ENCODE measurements at regions not wholly inside any gene's neighbourhood (a gene's known extent, or its start where the extent isn't known, plus 50 kb on each side); places are given as distances from the start of the nearest gene placed in this dataset.
A peak's percentile ranks its signal among the peaks of the same experiment; 100 is the strongest.

DNA sequence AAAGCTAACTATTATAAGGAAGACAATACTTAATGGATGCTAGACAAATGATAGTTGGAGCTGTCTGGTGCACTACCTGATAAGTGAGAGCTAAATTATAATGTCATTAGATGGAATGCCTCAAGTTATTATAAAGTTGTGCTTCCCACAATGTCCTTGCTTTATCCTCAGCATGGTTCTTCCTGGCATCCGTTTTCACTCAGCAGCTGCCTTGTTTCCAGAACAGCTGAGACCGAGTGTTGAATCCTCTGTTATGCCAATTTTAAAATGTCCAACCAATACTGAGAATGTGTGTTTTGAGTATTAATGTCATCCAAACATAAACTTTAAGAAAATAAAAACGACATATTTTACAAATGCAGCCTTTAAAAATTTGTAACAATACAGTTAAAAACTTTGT lies 286.7 kb upstream of the SOX2 start:
- H3K4me3 ChIP-seq (ENCODE audit: low read length): no peak overlapping the region
- H3K36me3 ChIP-seq (ENCODE audit: control insufficient read depth, low read depth, low read length): no peaks in the 10 kb centered on the region
- peaks cover 8% of the 10 kb centered on the region for H3K4me1 ChIP-seq (ENCODE audit: control insufficient read depth, low read depth, low read length)
- H3K9ac ChIP-seq (ENCODE audit: low read length): no peak overlapping the region
- H3K27me3 ChIP-seq (ENCODE audit: control insufficient read depth, insufficient read depth, low read length): no peaks in the 10 kb centered on the region
- no peaks in the 10 kb centered on the region for H3K9me3 ChIP-seq (ENCODE audit: control insufficient read depth, low read depth, low read length)
- no peak overlapping the region for H3K27ac ChIP-seq (ENCODE audit: low read length)

DNA sequence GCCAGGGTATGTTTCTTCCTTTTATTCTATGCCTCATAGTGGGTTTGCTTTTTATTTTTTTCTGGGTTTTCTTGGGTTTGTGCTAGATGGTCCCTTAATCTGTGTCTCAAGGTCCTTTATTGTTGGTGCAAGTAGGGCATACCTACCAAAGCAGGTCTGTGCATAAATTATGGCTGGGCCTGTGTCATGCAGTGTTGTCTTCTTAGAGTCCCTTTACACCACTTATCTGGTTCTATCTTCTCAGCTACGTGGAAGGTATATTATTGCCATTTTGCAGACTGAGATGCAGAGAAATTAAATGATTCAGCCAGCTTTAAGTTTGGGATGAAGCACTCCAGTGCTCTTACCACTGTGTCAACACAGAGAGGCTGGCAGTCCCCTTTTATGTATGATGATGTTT lies 293.5 kb upstream of the SOX2 start:
- Histone ChIP-seq H3K9me3 (ENCODE audit: control insufficient read depth, low read depth, low read length) (no peaks in the 10 kb centered on the region), H3K27ac (ENCODE audit: low read length) (peak overlapping the region; percentile 24), H3K27me3 (ENCODE audit: control insufficient read depth, insufficient read depth, low read length) (no peaks in the 10 kb centered on the region), H3K9ac (ENCODE audit: low read length) (no peak overlapping the region), H3K4me3 (ENCODE audit: low read length) (no peak overlapping the region), H3K36me3 (ENCODE audit: control insufficient read depth, low read depth, low read length) (no peaks in the 10 kb centered on the region), H3K4me1 (ENCODE audit: control insufficient read depth, low read depth, low read length) (peaks cover 20% of the 10 kb centered on the region)

DNA sequence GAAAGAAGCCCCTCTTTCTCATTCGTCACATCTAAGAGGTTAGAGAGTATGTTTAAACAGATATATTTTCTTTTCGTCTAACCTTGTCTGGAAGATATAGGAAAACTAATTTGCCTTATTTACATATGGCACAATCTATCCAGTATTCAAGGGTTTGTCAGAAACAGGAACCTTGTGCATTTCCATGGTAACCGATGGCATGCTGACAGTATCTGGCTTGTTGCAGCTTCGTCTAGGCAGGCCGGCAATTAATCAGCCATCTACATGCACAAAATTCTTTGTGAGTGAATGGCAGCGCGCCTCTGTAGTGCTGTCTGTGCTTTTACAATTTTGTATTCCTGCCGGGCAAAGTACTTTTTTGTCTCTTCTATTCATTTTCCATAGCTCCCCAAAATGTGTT lies 294.0 kb upstream of the SOX2 start:
- H3K4me3 ChIP-seq (ENCODE audit: low read length): no peak overlapping the region
- H3K36me3 ChIP-seq (ENCODE audit: control insufficient read depth, low read depth, low read length): no peaks in the 10 kb centered on the region
- H3K9ac ChIP-seq (ENCODE audit: low read length): no peak overlapping the region
- no peaks in the 10 kb centered on the region for H3K9me3 ChIP-seq (ENCODE audit: control insufficient read depth, low read depth, low read length)
- H3K4me1 ChIP-seq (ENCODE audit: control insufficient read depth, low read depth, low read length): peaks cover 20% of the 10 kb centered on the region
- H3K27ac ChIP-seq (ENCODE audit: low read length): no peak overlapping the region
- H3K27me3 ChIP-seq (ENCODE audit: control insufficient read depth, insufficient read depth, low read length): no peaks in the 10 kb centered on the region

DNA sequence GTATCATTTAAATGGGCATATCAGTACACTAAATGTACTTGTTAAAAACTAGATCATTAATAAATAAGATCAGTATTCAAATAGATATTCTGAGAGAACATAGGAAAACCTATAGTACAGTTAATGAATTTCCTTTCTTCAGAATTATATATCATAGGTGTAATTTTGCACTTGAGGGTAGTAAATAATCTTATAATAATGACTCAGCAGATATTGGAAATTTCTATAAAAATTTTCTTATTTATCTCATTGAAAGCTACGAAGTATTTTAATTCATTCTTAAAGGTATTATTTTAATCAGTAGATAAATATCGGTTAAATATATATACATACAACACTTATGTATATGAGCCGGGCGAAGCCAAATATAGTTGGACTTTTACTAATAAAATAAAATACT lies 300.9 kb upstream of the SOX2 start:
- H3K4me3 ChIP-seq (ENCODE audit: low read length): no peak overlapping the region
- no peak overlapping the region for H3K9ac ChIP-seq (ENCODE audit: low read length)
- no peaks in the 10 kb centered on the region for H3K9me3 ChIP-seq (ENCODE audit: control insufficient read depth, low read depth, low read length)
- H3K27ac ChIP-seq (ENCODE audit: low read length): no peak overlapping the region
- H3K27me3 ChIP-seq (ENCODE audit: control insufficient read depth, insufficient read depth, low read length): no peaks in the 10 kb centered on the region
- no peaks in the 10 kb centered on the region for H3K36me3 ChIP-seq (ENCODE audit: control insufficient read depth, low read depth, low read length)
- H3K4me1 ChIP-seq (ENCODE audit: control insufficient read depth, low read depth, low read length): peaks cover 3% of the 10 kb centered on the region

DNA sequence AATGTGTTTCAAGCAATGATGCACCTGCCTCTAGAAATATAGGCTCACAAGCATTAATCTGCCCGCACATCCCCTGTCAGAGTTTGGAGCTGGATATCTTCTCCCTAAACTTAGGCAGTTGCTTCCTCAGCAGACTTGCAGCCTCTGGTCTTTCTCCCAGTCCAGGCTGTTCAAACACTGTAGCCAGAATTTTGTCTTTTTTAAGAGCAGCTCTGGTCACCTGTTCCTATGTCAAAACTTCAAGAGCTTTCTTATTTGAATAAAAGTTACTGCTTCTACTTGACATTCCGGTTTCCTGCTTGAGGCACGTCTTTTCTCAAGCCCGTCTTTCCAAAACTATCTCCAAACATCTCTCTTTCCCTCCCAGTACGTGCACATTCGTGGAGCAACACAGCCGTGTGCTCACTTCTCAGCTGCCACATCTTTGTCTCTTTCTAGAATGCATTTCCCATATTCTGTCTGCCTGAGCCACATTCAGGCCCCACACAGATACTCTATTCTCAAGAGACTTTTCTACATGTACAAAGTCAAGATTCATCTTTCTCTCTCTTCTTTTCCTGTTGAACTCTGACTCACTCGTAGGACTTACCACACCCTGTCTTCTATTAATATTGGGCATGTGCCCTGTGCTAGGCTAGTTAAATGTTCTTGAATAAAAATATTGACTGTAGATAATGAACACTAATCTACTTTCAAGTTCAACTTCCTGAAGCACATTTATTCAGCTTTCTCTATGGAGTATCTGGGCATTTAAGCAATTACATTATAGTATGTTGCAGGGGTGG lies 307.7 kb upstream of the SOX2 start:
- no peaks in the 10 kb centered on the region for H3K4me1 ChIP-seq (ENCODE audit: control insufficient read depth, low read depth, low read length)
- no peaks in the 10 kb centered on the region for H3K9me3 ChIP-seq (ENCODE audit: control insufficient read depth, low read depth, low read length)
- no peak overlapping the region for H3K27ac ChIP-seq (ENCODE audit: low read length)
- no peaks in the 10 kb centered on the region for H3K36me3 ChIP-seq (ENCODE audit: control insufficient read depth, low read depth, low read length)
- H3K4me3 ChIP-seq (ENCODE audit: low read length): no peak overlapping the region
- H3K27me3 ChIP-seq (ENCODE audit: control insufficient read depth, insufficient read depth, low read length): no peaks in the 10 kb centered on the region
- no peak overlapping the region for H3K9ac ChIP-seq (ENCODE audit: low read length)

DNA sequence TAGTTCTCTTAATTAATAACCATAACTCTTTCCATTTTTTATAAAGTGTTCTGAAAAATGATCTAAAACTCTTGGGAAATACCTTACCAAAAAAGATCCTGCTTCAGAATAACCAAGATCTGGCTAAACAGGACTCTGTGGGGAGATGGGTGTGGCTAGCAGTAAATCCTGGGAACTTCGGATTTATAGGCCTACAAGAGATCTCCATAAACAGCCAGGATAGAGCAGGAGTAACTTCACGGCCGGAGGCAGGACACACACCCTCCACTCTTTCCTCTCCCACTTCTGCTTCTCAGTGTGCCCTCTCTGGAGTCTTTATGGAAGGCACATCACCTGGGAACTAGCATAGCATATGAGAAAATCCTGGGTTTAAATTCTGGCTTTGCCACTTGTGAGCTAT lies 309.4 kb upstream of the SOX2 start:
- Histone ChIP-seq H3K9ac (ENCODE audit: low read length) (no peak overlapping the region), H3K27me3 (ENCODE audit: control insufficient read depth, insufficient read depth, low read length) (no peaks in the 10 kb centered on the region), H3K4me3 (ENCODE audit: low read length) (no peak overlapping the region), H3K36me3 (ENCODE audit: control insufficient read depth, low read depth, low read length) (no peaks in the 10 kb centered on the region), H3K9me3 (ENCODE audit: control insufficient read depth, low read depth, low read length) (no peaks in the 10 kb centered on the region), H3K4me1 (ENCODE audit: control insufficient read depth, low read depth, low read length) (no peaks in the 10 kb centered on the region), H3K27ac (ENCODE audit: low read length) (no peak overlapping the region)

DNA sequence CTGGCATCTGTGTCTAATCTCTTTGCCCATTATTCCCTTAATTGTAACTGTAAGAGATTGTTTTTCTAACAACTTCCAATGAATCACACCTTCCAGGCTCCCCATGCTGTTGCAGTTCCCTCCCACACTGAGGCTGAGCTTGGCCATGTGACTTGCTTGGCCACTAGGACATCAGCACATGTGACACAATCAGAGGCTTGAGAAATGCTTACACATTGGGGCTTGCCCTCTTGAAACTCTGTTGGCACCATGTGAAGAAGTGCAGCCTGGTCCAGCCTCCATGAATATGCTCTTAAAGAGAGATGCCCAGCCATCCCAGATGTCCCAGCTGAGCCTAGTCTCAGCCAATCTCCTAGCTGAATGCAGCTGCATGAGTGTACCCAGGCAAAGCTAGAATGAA lies 326.8 kb upstream of the SOX2 start:
- no peaks in the 10 kb centered on the region for H3K9me3 ChIP-seq (ENCODE audit: control insufficient read depth, low read depth, low read length)
- no peaks in the 10 kb centered on the region for H3K27me3 ChIP-seq (ENCODE audit: control insufficient read depth, insufficient read depth, low read length)
- peaks cover 18% of the 10 kb centered on the region for H3K4me1 ChIP-seq (ENCODE audit: control insufficient read depth, low read depth, low read length)
- no peaks in the 10 kb centered on the region for H3K36me3 ChIP-seq (ENCODE audit: control insufficient read depth, low read depth, low read length)
- H3K9ac ChIP-seq (ENCODE audit: low read length): no peak overlapping the region
- H3K4me3 ChIP-seq (ENCODE audit: low read length): no peak overlapping the region
- H3K27ac ChIP-seq (ENCODE audit: low read length): no peak overlapping the region

DNA sequence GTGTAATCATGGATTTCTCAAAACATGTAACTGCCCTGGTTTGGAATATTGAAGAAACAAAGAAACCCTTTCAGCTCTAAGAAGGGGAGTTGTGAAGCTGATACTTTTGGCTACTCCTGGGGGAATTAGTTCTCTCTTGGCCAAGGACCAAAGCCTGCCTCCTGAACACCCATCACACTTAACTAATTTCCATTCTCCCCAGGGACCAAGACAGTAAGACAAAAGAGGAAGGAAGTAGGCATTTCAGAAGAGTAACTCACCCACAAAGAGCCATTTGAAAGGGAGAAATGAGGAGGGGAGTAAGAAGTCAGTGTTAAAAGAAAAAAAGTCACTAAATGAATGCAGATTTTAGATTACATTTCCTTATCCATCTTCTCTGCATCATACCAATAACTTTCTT lies 328.0 kb upstream of the SOX2 start:
- H3K27ac ChIP-seq (ENCODE audit: low read length): no peak overlapping the region
- no peak overlapping the region for H3K9ac ChIP-seq (ENCODE audit: low read length)
- no peaks in the 10 kb centered on the region for H3K27me3 ChIP-seq (ENCODE audit: control insufficient read depth, insufficient read depth, low read length)
- no peaks in the 10 kb centered on the region for H3K36me3 ChIP-seq (ENCODE audit: control insufficient read depth, low read depth, low read length)
- peaks cover 18% of the 10 kb centered on the region for H3K4me1 ChIP-seq (ENCODE audit: control insufficient read depth, low read depth, low read length)
- no peaks in the 10 kb centered on the region for H3K9me3 ChIP-seq (ENCODE audit: control insufficient read depth, low read depth, low read length)
- peak overlapping the region; percentile 26 for H3K4me3 ChIP-seq (ENCODE audit: low read length)

DNA sequence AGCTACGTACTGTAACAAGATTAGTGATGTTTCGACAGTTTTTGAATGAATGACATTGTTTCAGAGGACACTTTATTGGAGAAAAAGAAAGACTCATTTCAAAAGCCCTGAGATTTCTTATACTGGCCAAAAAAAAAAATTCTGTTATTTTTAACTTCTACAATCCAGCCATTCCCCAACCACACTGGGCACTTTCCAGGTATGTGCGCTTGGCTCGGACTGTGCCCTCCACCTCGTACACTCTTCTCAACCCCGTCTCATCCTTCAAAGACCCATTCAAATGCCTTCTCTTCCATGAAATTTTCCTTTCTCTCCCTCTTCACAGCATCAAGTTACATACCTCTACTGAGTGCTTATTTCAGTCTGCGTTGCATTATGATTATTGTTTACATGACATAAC lies 328.5 kb upstream of the SOX2 start:
- H3K27me3 ChIP-seq (ENCODE audit: control insufficient read depth, insufficient read depth, low read length): no peaks in the 10 kb centered on the region
- H3K27ac ChIP-seq (ENCODE audit: low read length): no peak overlapping the region
- peaks cover 18% of the 10 kb centered on the region for H3K4me1 ChIP-seq (ENCODE audit: control insufficient read depth, low read depth, low read length)
- no peak overlapping the region for H3K9ac ChIP-seq (ENCODE audit: low read length)
- H3K36me3 ChIP-seq (ENCODE audit: control insufficient read depth, low read depth, low read length): no peaks in the 10 kb centered on the region
- H3K9me3 ChIP-seq (ENCODE audit: control insufficient read depth, low read depth, low read length): no peaks in the 10 kb centered on the region
- peak overlapping the region; percentile 26 for H3K4me3 ChIP-seq (ENCODE audit: low read length)

DNA sequence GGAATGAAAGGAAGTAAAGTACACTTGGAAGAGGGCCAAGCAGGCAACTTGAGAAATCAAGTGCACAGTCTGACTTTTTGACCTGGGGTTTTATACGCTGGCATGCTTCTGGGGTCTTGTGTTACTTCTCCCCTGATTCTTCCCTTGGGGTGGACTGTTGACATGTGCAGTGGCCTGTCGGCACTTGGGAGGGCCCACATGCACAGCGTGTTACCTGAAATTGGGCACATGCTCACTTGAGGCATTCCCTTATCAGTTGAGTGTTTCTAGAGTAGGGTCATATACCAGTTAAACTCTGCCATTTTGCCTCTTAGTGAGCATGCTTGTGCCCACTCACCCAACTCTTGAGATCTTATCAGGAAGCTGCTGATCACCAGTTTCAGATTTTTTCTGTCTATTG lies 329.1 kb upstream of the SOX2 start:
- Histone ChIP-seq H3K36me3 (ENCODE audit: control insufficient read depth, low read depth, low read length) (no peaks in the 10 kb centered on the region), H3K9me3 (ENCODE audit: control insufficient read depth, low read depth, low read length) (no peaks in the 10 kb centered on the region), H3K27ac (ENCODE audit: low read length) (no peak overlapping the region), H3K9ac (ENCODE audit: low read length) (no peak overlapping the region), H3K4me3 (ENCODE audit: low read length) (no peak overlapping the region), H3K27me3 (ENCODE audit: control insufficient read depth, insufficient read depth, low read length) (no peaks in the 10 kb centered on the region), H3K4me1 (ENCODE audit: control insufficient read depth, low read depth, low read length) (peaks cover 18% of the 10 kb centered on the region)

DNA sequence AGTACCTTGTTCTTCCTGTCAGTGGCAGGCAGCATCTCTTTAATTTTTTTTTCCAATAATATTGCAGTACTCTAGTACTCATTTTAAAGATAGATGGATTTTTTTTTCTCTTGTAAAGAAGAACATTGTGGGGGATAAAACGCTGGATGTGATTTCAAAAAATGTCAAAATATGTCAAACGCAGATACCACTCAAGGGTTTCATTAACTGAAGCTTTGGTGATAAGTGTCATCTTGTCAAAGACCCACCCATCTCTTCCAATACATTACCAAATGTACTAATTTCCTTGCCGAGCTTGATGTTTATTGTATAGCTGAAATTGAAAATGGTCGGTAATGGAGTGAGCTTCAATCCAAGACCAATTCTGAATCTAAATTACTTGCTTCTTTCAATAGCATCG lies 332.4 kb upstream of the SOX2 start:
- no peaks in the 10 kb centered on the region for H3K36me3 ChIP-seq (ENCODE audit: control insufficient read depth, low read depth, low read length)
- no peak overlapping the region for H3K4me3 ChIP-seq (ENCODE audit: low read length)
- H3K9me3 ChIP-seq (ENCODE audit: control insufficient read depth, low read depth, low read length): no peaks in the 10 kb centered on the region
- H3K27me3 ChIP-seq (ENCODE audit: control insufficient read depth, insufficient read depth, low read length): no peaks in the 10 kb centered on the region
- no peak overlapping the region for H3K9ac ChIP-seq (ENCODE audit: low read length)
- H3K4me1 ChIP-seq (ENCODE audit: control insufficient read depth, low read depth, low read length): peaks cover 15% of the 10 kb centered on the region
- no peak overlapping the region for H3K27ac ChIP-seq (ENCODE audit: low read length)

DNA sequence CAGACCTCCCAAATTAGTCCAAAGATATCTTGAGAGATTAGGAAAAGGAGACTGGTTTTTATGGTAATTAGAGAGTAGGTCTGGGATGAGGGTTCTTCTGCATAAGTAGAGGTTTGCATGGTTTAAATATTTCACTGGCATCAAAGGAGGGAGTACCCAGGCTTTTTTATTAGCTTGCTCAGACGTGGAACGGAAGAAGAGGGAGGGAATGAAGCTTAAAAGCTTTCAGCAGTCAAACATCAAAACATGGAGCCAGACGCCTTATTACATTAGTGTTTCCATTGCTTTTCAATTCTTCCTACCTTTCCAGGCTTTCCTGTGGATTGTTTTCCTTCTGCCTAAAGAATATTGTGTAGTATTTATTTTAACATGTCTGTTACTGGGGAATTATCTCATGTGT lies 342.1 kb upstream of the SOX2 start:
- Histone ChIP-seq H3K9ac (ENCODE audit: low read length) (no peak overlapping the region), H3K4me3 (ENCODE audit: low read length) (no peak overlapping the region), H3K4me1 (ENCODE audit: control insufficient read depth, low read depth, low read length) (peaks cover 4% of the 10 kb centered on the region), H3K9me3 (ENCODE audit: control insufficient read depth, low read depth, low read length) (no peaks in the 10 kb centered on the region), H3K36me3 (ENCODE audit: control insufficient read depth, low read depth, low read length) (no peaks in the 10 kb centered on the region), H3K27me3 (ENCODE audit: control insufficient read depth, insufficient read depth, low read length) (no peaks in the 10 kb centered on the region), H3K27ac (ENCODE audit: low read length) (no peak overlapping the region)

All from iPS-18a (cell line).